ENCODE measurements at regions not wholly inside any gene's neighbourhood (a gene's known extent, or its start where the extent isn't known, plus 50 kb on each side); places are given as distances from the start of the nearest gene placed in this dataset.

GRCh38 chr4:161003418-161004057, 1160.3 kb downstream of the FSTL5 start:
- TF ChIP-seq ZNF274 (IDR thresholded peaks at IDR 0.05; ENCODE audit: low read depth, low read length), result no peak
- no peak for TF ChIP-seq ZBTB33 (IDR thresholded peaks at IDR 0.05; ENCODE audit: extremely low read depth, insufficient replicate concordance, low read length)
- no peak for TF ChIP-seq CTCF (IDR thresholded peaks at IDR 0.05 in 2 of 3, conservative IDR thresholded peaks at IDR 0.05 in 1 of 3; ENCODE audit: borderline replicate concordance in 1 of 3, insufficient read depth in 1 of 3, low read depth in 2 of 3, low read length in 2 of 3)
- no peak for TF ChIP-seq REST (IDR thresholded peaks at IDR 0.05; ENCODE audit: low read depth)
- no peak for TF ChIP-seq POLR2AphosphoS5 (IDR thresholded peaks at IDR 0.05; ENCODE audit: low read depth, low read length)
- no peak for TF ChIP-seq EZH2 (IDR thresholded peaks at IDR 0.05)
- TF ChIP-seq POLR2A (IDR thresholded peaks at IDR 0.05; ENCODE audit: borderline replicate concordance, extremely low read depth, insufficient read depth, insufficient read length), result no peak
- TF ChIP-seq ZFX (IDR thresholded peaks at IDR 0.05), result no peak
- TF ChIP-seq SP1 (IDR thresholded peaks at IDR 0.05; ENCODE audit: low read depth), result no peak
- no peak for TF ChIP-seq CBX3 (IDR thresholded peaks at IDR 0.05; ENCODE audit: low read depth)
- TF ChIP-seq MAX (IDR thresholded peaks at IDR 0.05), result no peak
- no peak for TF ChIP-seq YY1 (IDR thresholded peaks at IDR 0.05; ENCODE audit: extremely low read depth, insufficient replicate concordance, low read depth, low read length)
- no peak for TF ChIP-seq SRF (IDR thresholded peaks at IDR 0.05; ENCODE audit: low read depth)
- no peak for TF ChIP-seq RAD21 (IDR thresholded peaks at IDR 0.05; ENCODE audit: low read depth)

Measured in HCT116 (cell line).